D721Med (cell line): ENCODE measurements at regions not wholly inside any gene's neighbourhood (a gene's known extent, or its start where the extent isn't known, plus 50 kb on each side); places are given as distances from the start of the nearest gene placed in this dataset.

Experiments
- DNase-seq: peaks from one replicate; pipeline ENCODE4 v3.0.0; 2011; ENCODE audit warnings: low spot score; ENCODE audit not compliant: insufficient read length
- FAIRE-seq: peaks from 2 replicates; lab custom pipeline; 2011; peaks lifted over from hg19 to GRCh38; lab: Jason Lieb, UNC
- TF ChIP-seq, protein P1 (sequence below): IDR thresholded peaks from 2 replicates; pipeline ENCODE4 v1.5.1; 2012; ENCODE audit warnings: mild to moderate bottlenecking, control low read depth; ENCODE audit not compliant: insufficient read depth; ENCODE audit errors: missing control alignments

DNA sequence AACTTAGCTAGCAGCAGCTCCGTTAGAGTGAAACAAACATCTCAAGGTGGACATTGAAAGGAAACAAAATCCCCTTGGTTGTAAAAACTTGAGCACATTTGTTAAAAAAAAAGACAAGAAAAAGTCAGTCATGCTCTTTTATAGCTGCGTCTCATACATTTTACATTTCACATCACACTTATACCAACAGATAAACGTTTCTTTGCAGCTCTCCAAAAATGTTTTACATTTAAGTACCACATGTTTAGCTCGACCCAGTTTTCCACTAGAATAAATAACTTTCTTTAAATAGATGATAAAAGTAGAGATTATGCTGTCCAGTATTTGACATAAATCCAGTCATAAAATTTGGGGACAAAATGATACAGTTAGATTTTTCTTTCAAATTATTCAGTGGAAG, 297.0 kb upstream of the ST6GAL2 start:
- FAIRE-seq (no peak), DNase-seq (no peak)
- TF ChIP-seq, protein P1, sequence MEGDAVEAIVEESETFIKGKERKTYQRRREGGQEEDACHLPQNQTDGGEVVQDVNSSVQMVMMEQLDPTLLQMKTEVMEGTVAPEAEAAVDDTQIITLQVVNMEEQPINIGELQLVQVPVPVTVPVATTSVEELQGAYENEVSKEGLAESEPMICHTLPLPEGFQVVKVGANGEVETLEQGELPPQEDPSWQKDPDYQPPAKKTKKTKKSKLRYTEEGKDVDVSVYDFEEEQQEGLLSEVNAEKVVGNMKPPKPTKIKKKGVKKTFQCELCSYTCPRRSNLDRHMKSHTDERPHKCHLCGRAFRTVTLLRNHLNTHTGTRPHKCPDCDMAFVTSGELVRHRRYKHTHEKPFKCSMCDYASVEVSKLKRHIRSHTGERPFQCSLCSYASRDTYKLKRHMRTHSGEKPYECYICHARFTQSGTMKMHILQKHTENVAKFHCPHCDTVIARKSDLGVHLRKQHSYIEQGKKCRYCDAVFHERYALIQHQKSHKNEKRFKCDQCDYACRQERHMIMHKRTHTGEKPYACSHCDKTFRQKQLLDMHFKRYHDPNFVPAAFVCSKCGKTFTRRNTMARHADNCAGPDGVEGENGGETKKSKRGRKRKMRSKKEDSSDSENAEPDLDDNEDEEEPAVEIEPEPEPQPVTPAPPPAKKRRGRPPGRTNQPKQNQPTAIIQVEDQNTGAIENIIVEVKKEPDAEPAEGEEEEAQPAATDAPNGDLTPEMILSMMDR = no peak

DNA sequence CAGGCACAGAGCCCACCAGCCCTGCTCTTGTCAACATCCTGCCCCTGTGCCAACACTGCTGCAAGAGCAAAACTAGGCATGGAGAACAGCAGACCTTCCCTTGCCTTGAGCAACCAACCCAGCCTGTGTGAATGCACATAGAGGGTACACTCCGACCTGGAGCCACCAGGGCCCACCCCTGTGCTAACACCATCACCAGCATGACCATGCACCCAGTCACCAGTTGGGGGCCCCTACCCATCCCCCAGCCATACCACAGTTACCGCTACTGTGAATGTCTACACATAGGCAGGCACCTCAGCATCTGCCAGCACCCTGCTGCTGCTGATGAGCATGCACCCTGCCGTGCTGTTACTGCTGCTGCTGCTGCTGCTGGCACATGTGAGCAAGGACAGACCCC, 301.9 kb upstream of the ST6GAL2 start:
- no peak for DNase-seq
- TF ChIP-seq, protein P1 = no peak
- FAIRE-seq = no peak

DNA sequence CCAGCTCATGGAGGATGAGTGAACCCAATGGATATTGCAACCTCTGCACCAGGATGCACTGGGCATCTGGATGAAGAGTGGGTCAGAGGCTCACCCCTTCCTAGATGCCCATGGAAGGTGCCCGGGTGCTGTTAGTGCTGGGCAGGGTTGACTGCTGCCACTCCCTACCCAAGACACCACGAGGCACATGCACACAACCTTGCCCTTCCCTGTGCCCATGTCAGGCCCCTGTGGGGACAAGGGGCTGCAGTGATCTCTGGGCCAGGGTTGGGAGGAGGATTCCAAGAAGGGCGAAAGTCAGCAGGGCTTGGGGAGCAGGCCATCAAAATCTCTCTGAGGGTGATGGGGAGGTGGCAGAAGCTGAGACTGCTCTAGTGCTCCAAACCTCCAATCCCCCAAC, 309.7 kb upstream of the ST6GAL2 start:
- no peak for DNase-seq
- TF ChIP-seq, protein P1 = no peak
- FAIRE-seq = no peak

DNA sequence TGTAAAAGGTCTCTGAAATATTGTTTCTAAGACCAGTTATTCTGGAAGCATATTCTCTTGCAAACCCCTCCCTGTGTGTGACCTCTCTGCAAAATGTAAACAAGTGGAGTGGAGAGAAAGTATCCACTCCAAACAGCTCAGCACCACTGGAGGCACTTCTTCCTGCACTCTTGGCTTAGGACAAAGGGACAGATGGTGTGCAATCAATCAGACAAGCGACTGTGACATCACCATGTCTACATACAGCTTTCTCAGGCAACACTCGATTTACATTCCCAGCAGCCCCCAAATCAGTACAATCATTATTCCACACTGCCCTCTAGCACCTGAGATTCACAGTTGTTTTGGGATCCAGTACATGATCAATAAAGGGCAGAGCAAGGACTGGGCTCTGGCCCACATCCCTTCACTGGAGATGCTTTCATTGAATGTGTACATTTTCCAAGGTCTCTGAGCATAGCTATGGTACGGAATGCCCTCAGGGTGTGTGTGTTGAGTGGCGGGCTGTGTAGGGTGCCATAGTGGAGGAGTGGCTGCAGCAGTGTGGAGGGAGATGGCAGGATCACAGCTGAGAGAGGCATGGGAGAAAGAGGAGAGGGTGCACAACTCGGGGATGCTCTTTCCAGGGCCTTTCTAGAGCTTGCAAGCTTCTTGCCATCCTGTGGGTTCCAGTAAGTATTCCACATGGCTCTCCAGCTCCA, 311.8 kb upstream of the ST6GAL2 start:
- FAIRE-seq = no peak
- DNase-seq = no peak
- TF ChIP-seq, protein P1 = no peak

DNA sequence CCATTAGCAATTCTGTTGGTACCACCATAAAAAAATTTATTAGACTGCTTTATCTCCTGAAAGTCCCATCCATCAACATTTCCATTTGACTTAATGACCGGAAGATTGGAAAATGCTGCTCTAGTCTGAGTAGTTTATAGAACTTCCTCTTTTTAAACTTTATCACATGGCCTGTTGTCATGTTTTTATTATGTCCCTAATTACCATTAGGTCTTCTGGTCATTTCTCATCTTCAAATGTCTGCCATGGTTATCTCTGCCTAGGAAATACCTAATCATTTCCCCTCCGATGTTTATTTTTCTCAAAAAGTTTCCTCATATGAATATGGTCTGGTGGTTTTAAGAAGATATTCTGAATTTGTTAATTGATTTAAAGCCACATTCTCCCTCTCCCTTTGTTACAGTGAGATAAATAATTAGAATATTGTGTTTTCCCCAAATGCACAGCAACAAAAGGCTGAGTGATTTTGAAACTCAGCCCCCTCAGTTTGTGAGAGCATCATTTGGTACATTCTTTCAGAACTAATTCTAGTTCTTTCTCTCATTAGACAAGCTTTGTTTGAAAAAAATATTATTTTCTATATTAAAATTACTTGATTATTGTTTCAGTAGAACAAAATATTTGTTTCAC, 317.1 kb upstream of the ST6GAL2 start:
- FAIRE-seq = no peak
- no peak for DNase-seq
- TF ChIP-seq, protein P1 = no peak

DNA sequence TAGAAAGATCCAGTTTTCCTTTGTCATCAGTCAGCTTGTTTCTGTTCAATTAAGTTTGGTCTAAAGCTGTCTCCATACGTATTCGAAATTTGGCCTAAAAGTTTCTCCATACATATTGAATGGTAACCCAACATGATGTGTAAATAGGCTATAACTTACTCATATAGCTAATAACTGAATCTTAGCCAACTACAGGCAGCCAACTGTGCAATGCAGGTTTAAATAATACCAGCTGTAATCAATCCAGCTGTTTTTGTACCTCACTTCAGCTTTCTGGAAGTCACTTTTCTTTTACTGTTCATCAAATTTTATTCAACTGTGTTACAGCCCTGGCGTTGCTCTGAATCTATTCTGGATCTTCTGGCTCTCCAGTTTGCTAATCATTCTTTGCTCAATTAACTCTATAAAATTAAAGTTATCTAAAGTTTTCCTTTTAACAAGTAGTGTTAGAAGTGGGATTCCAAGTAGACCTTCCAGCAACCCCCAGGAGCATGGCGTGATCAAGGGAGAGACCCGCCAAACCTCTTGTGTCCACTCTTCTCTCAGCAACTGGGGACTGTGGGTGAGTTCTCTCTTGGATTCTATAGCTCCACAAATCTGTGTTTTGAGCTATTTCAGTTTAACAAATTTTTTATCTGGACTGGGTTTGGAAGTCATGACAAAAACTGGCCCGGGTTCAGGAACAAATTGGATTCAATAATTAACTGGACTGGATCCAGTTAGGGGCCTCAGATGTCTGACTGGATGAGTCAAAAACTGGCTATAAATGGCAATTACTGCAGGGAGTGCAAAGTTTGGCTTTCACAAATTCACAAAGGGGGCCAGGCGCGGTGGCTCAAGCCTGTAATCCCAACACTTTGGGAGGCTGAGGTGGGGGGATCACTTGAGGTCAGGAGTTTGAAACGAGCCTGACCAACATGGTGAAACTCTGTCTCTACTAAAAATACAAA, 329.7 kb upstream of the ST6GAL2 start:
- FAIRE-seq (no peak), DNase-seq (no peak)
- TF ChIP-seq, protein P1 = no peak
